CD14-positive monocyte (primary cell): ENCODE measurements at regions not wholly inside any gene's neighbourhood (a gene's known extent, or its start where the extent isn't known, plus 50 kb on each side); places are given as distances from the start of the nearest gene placed in this dataset.

Source experiments
- DNase-seq, 3 donors: peaks; one replicate each; pipeline ENCODE4 v3.0.0-alpha.2; 2011 to 2022
- H2AFZ ChIP-seq: 2 replicates; pipeline ENCODE4 v1.6.0; 2012; ENCODE audit warnings: mild to moderate bottlenecking, low read depth, low read length, inconsistent platforms; ENCODE audit not compliant: insufficient read depth, poor library complexity, severe bottlenecking
- H3K27ac ChIP-seq, 2 donors: 1 replicate in 1 of 2; 2 replicates in 1 of 2; pipeline ENCODE4 v1.5.1; 2012 to 2013; ENCODE audit warnings: low read length in 2 of 2, control low read depth in 1 of 2, inconsistent platforms in 1 of 2, low read depth in 1 of 2, mild to moderate bottlenecking in 1 of 2
- H3K27me3 ChIP-seq, 2 donors: one replicate each; pipeline versions ENCODE4 v1.6.0 to v1.6.1; 2011 to 2013; ENCODE audit warnings: low read length in 2 of 2; ENCODE audit not compliant: control insufficient read depth in 2 of 2, insufficient read depth in 2 of 2
- H3K36me3 ChIP-seq, 2 donors: replicated peaks in 1 of 2; 1 replicate in 1 of 2; 2 replicates in 1 of 2; pipeline versions ENCODE4 v1.5.1 to v1.6.1; 2012 to 2013; ENCODE audit warnings: low read length in 2 of 2, control low read depth in 1 of 2, inconsistent platforms in 1 of 2, mild to moderate bottlenecking in 1 of 2; ENCODE audit not compliant: insufficient read depth in 2 of 2, control insufficient read depth in 1 of 2
- H3K4me1 ChIP-seq, 2 donors: 1 replicate in 1 of 2; 2 replicates in 1 of 2; pipeline versions ENCODE4 v1.5.1 to v1.6.1; 2012 to 2013; ENCODE audit warnings: low read length in 2 of 2, control low read depth in 1 of 2, inconsistent platforms in 1 of 2, mild to moderate bottlenecking in 1 of 2, moderate library complexity in 1 of 2; ENCODE audit not compliant: insufficient read depth in 2 of 2, control insufficient read depth in 1 of 2
- H3K4me2 ChIP-seq: replicated peaks from 2 replicates; pipeline ENCODE3; 2012; ENCODE audit warnings: low read length, moderate library complexity, mild to moderate bottlenecking; ENCODE audit not compliant: poor library complexity, severe bottlenecking; ENCODE audit errors: extremely low read depth
- H3K4me3 ChIP-seq, 3 experiments: fragments of 200-600 bp in 1 of 3; sonication (generic) in 1 of 3; replicated peaks in 1 of 3; 1 replicate in 2 of 3; 2 replicates in 1 of 3; pipeline ENCODE4 v1.5.1; 2011 to 2013; ENCODE audit warnings: low read length in 3 of 3, mild to moderate bottlenecking in 3 of 3, control low read depth in 2 of 3, low read depth in 2 of 3, inconsistent platforms in 1 of 3, moderate library complexity in 1 of 3
- H3K79me2 ChIP-seq: 2 replicates; pipeline ENCODE4 v1.6.0; 2012; ENCODE audit warnings: mild to moderate bottlenecking, control low read depth, inconsistent platforms, low read length, moderate library complexity; ENCODE audit not compliant: insufficient read depth
- H3K9ac ChIP-seq: 2 replicates; pipeline ENCODE4 v1.6.0; 2017; ENCODE audit warnings: low read length, mild to moderate bottlenecking; ENCODE audit not compliant: insufficient read depth, poor library complexity, severe bottlenecking
- H3K9me3 ChIP-seq, 2 donors: replicated peaks in 1 of 2; 1 replicate in 1 of 2; 2 replicates in 1 of 2; pipeline versions ENCODE4 v1.5.1 to v1.6.1; 2012 to 2013; ENCODE audit warnings: low read length in 2 of 2, control low read depth in 1 of 2; ENCODE audit not compliant: control insufficient read depth in 1 of 2, insufficient read depth in 1 of 2
- H4K20me1 ChIP-seq: 2 replicates; pipeline ENCODE4 v1.6.0; 2012; ENCODE audit warnings: mild to moderate bottlenecking, low read length, control low read depth, moderate library complexity; ENCODE audit not compliant: insufficient read depth
- H3K27ac Mint-ChIP-seq, 7 donors: one replicate each; pipeline ENCODE4 v1.8.0; 2020; ENCODE audit warnings: mild to moderate bottlenecking in 7 of 7, mixed read lengths in 7 of 7, moderate library complexity in 6 of 7, inconsistent platforms in 2 of 7
- H3K27me3 Mint-ChIP-seq, 3 donors: one replicate each; pipeline ENCODE4 v1.8.0; 2021 to 2022; ENCODE audit warnings: low read depth in 3 of 3, mild to moderate bottlenecking in 3 of 3, mixed read lengths in 3 of 3, moderate library complexity in 3 of 3, inconsistent platforms in 1 of 3
- H3K36me3 Mint-ChIP-seq, 2 donors: one replicate each; pipeline ENCODE4 v1.8.0; 2020; ENCODE audit warnings: mixed read lengths in 2 of 2, inconsistent platforms in 1 of 2, mild to moderate bottlenecking in 1 of 2
- H3K4me1 Mint-ChIP-seq: one replicate; pipeline ENCODE4 v1.8.0; 2020; ENCODE audit warnings: mild to moderate bottlenecking, mixed read lengths
- H3K4me3 Mint-ChIP-seq, 2 donors: one replicate each; pipeline ENCODE4 v1.8.0; 2020; ENCODE audit warnings: mild to moderate bottlenecking in 2 of 2, mixed read lengths in 2 of 2, moderate library complexity in 1 of 2
- H3K9me3 Mint-ChIP-seq, 7 donors: one replicate each; pipeline ENCODE4 v1.8.0; 2020 to 2022; ENCODE audit warnings: mixed read lengths in 7 of 7, mild to moderate bottlenecking in 6 of 7, moderate library complexity in 6 of 7, inconsistent platforms in 2 of 7
- WGBS: methylation state at CpG from one replicate; pipeline ENCODE4 v1.1.5; 2013; ENCODE audit warnings: missing lambda C conversion rate; ENCODE audit not compliant: insufficient coverage; 5-methylcytosine and 5-hydroxymethylcytosine counted together
- intact Hi-C, 2 donors: fragments of 100-400 bp; cut with micrococcal nuclease; formaldehyde crosslinking; loops; one replicate each; pipeline versions ENCODE4 v1.15.0 to v1.15.1; 2023
- TF ChIP-seq, protein P1 (sequence below): fragments of 200-600 bp; IDR thresholded peaks from one replicate; pipeline ENCODE4 v1.8.0; 2022; ENCODE audit warnings: antibody characterized with exemption, mild to moderate bottlenecking

DNA sequence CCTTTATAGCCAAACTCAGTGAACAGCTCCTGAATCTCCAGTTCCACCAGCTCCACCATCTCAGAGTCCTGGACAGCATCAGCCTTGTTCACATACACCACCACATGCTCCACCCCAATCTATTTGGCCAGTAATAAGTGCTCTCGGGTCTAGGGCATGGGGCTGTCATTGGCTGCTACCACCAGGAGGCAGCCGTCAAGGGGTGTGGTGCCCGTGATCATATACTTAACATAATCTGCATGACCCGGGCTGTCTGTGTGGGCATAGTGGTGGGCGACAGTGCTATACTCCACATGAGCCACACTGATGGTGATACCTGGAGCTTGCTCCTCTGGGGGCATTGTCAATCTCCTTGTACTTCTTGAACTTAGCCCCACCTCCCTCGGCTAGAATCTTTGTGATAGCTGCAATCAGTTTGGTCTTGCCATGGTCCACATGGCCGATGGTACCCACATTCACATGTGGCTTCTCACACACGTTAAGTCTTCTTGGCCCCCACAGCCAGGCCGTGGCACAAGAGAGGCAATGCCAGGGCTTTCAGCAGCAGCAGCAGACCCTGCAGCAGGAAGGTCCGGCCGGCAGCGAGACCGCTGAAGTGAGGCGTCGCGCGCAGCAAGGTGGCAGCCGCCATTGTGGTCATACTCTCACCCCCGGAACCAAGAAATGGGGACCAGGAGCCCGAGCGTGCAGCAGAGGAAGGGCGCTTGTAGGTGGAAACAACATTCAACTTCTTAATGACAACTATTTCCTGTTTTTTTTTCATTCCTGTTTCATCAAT is 210.3 kb upstream of the WSB1 start:
- H3K9me3 ChIP-seq: peaks cover 0 to 19% of the 10 kb centered on the region in 2 donors
- no peak overlapping the region for H3K27ac Mint-ChIP-seq
- DNase-seq: no peak
- H3K9ac ChIP-seq: no peak overlapping the region
- no peaks in the 10 kb centered on the region for H3K79me2 ChIP-seq
- WGBS: 84% methylated on average over 7 of the region's 22 CpGs
- H3K4me3 ChIP-seq: no peak overlapping the region
- TF ChIP-seq, protein P1, sequence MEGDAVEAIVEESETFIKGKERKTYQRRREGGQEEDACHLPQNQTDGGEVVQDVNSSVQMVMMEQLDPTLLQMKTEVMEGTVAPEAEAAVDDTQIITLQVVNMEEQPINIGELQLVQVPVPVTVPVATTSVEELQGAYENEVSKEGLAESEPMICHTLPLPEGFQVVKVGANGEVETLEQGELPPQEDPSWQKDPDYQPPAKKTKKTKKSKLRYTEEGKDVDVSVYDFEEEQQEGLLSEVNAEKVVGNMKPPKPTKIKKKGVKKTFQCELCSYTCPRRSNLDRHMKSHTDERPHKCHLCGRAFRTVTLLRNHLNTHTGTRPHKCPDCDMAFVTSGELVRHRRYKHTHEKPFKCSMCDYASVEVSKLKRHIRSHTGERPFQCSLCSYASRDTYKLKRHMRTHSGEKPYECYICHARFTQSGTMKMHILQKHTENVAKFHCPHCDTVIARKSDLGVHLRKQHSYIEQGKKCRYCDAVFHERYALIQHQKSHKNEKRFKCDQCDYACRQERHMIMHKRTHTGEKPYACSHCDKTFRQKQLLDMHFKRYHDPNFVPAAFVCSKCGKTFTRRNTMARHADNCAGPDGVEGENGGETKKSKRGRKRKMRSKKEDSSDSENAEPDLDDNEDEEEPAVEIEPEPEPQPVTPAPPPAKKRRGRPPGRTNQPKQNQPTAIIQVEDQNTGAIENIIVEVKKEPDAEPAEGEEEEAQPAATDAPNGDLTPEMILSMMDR: no peak
- no peak overlapping the region for H2AFZ ChIP-seq
- no peaks in the 10 kb centered on the region for H3K4me1 ChIP-seq
- H3K4me3 Mint-ChIP-seq: no peak overlapping the region
- no peaks in the 10 kb centered on the region for H3K4me1 Mint-ChIP-seq
- H3K27me3 ChIP-seq: no peaks in the 10 kb centered on the region
- H3K4me2 ChIP-seq: no peak overlapping the region
- H3K27ac ChIP-seq: no peak overlapping the region
- H3K36me3 Mint-ChIP-seq: no peaks in the 10 kb centered on the region
- intact Hi-C loops: no loop called here
- no peaks in the 10 kb centered on the region for H3K36me3 ChIP-seq
- peaks cover 2 to 10% (median 3%) of the 10 kb centered on the region in 3 donors for H3K27me3 Mint-ChIP-seq
- no peaks in the 10 kb centered on the region for H4K20me1 ChIP-seq
- peaks cover 3 to 18% (median 8%) of the 10 kb centered on the region in 7 donors for H3K9me3 Mint-ChIP-seq

DNA sequence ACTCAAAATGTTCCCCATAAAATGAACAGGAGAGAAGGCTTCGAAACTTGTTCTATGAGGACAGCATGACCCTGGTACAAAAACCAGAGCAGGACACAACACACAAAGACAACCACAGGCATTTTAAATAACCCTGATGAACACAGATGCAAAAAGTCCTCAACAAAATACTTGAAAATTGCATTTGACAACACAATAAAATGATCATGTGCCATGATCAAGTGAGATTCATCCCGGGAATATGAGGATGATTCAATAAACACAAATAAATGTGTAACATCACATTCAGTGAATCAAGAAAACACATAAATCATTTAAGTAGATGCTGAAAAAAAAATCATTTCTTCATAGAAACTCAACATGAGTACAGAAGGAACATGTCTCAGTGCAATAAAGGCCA is 208.4 kb upstream of the WSB1 start:
- DNase-seq: no peak
- no peaks in the 10 kb centered on the region for H4K20me1 ChIP-seq
- Mint-ChIP-seq H3K27ac (no peak overlapping the region), H3K9me3 (peaks cover 8 to 29% (median 17%) of the 10 kb centered on the region in 7 donors), H3K4me1 (no peaks in the 10 kb centered on the region), H3K4me3 (no peak overlapping the region), H3K27me3 (peaks cover 3 to 14% (median 4%) of the 10 kb centered on the region in 3 donors), H3K36me3 (no peaks in the 10 kb centered on the region)
- TF ChIP-seq, protein P1: no peak
- no peak overlapping the region for H3K27ac ChIP-seq
- WGBS: no CpG with 5 or more reads among the region's 2 CpGs
- H3K9me3 ChIP-seq: peaks cover 0 to 19% of the 10 kb centered on the region in 2 donors
- H3K4me1 ChIP-seq: no peaks in the 10 kb centered on the region
- no peak overlapping the region for H2AFZ ChIP-seq
- no peaks in the 10 kb centered on the region for H3K36me3 ChIP-seq
- H3K79me2 ChIP-seq: no peaks in the 10 kb centered on the region
- no peaks in the 10 kb centered on the region for H3K27me3 ChIP-seq
- no peak overlapping the region for H3K9ac ChIP-seq
- intact Hi-C loops: no loop called here
- H3K4me3 ChIP-seq: no peak overlapping the region
- no peak overlapping the region for H3K4me2 ChIP-seq
